HG03565 (cell line): ENCODE measurements at regions not wholly inside any gene's neighbourhood (a gene's known extent, or its start where the extent isn't known, plus 50 kb on each side); places are given as distances from the start of the nearest gene placed in this dataset.
A peak's percentile ranks its signal among the peaks of the same experiment; 100 is the strongest.
"Not testable (repeated sequence)": the region's sequence is repeated elsewhere in the genome, so short reads cannot be mapped to it uniquely, and the experiment has no call there.

Experiments
- ATAC-seq: cut with Tn5 transposase; IDR thresholded peaks from one replicate; pipeline ENCODE4 v1.9.1; 2021; ENCODE audit warnings: mild to moderate bottlenecking, moderate library complexity; ENCODE audit not compliant: unreplicated experiment

- no peak for ATAC-seq
Observed at GRCh38 chr4:42824278-42824977, 68.1 kb upstream of the GRXCR1 start.

- no peak for ATAC-seq
Observed at GRCh38 chr4:42821230-42821629, 71.3 kb upstream of the GRXCR1 start.

- ATAC-seq = no peak
Observed at GRCh38 chr4:42819863-42820514, 72.5 kb upstream of the GRXCR1 start.

GRCh38 chr4:42817913-42818312 is 74.6 kb upstream of the GRXCR1 start:
- no peak for ATAC-seq

GRCh38 chr4:42816880-42817400 is 75.6 kb upstream of the GRXCR1 start:
- ATAC-seq = no peak

GRCh38 chr4:42816189-42816879 is 76.2 kb upstream of the GRXCR1 start:
- ATAC-seq = no peak

- no peak for ATAC-seq
Observed at GRCh38 chr4:42809419-42810084, 83.0 kb upstream of the GRXCR1 start.

GRCh38 chr4:42806303-42806835 is 86.1 kb upstream of the GRXCR1 start:
- ATAC-seq = no peak

GRCh38 chr4:42789041-42789567 is 103.4 kb upstream of the GRXCR1 start:
- ATAC-seq = peak; percentile 64

- no peak for ATAC-seq
Observed at GRCh38 chr4:42787079-42787463, 105.4 kb upstream of the GRXCR1 start.

GRCh38 chr4:42786350-42787078 is 106.0 kb upstream of the GRXCR1 start:
- no peak for ATAC-seq

GRCh38 chr4:42785817-42786216 is 106.7 kb upstream of the GRXCR1 start:
- no peak for ATAC-seq

- ATAC-seq = no peak
Observed at GRCh38 chr4:42781315-42781714, 111.2 kb upstream of the GRXCR1 start.

- no peak for ATAC-seq
Observed at GRCh38 chr4:42778349-42778748, 114.2 kb upstream of the GRXCR1 start.

GRCh38 chr4:42768125-42768748 is 111.3 kb upstream of the ATP8A1 start:
- ATAC-seq = no peak

GRCh38 chr4:42767669-42768068 is 110.8 kb upstream of the ATP8A1 start:
- ATAC-seq = no peak

- no peak for ATAC-seq
Observed at GRCh38 chr4:42761804-42762203, 104.9 kb upstream of the ATP8A1 start.

- not testable (repeated sequence) for ATAC-seq
Observed at GRCh38 chr4:42754965-42755364, 98.1 kb upstream of the ATP8A1 start.

GRCh38 chr4:42751587-42751986 is 94.7 kb upstream of the ATP8A1 start:
- no peak for ATAC-seq

GRCh38 chr4:42750856-42751255 is 94.0 kb upstream of the ATP8A1 start:
- ATAC-seq = no peak
